Suprapubic skin (tissue), 4 donors: ENCODE measurements at regions not wholly inside any gene's neighbourhood (a gene's known extent, or its start where the extent isn't known, plus 50 kb on each side); places are given as distances from the start of the nearest gene placed in this dataset.

Experiments used
- DNase-seq, 2 donors: peaks; one replicate each; pipeline ENCODE4 v3.0.0-alpha.2; 2019; ENCODE audit warnings: low spot score in 2 of 2
- H3K27ac ChIP-seq: fragments of 200-600 bp; sonication (generic); one replicate; pipeline ENCODE4 v1.5.1; 2019
- H3K27me3 ChIP-seq: fragments of 200-600 bp; sonication (generic); one replicate; pipeline ENCODE4 v1.5.1; 2019
- H3K36me3 ChIP-seq: fragments of 200-600 bp; sonication (generic); one replicate; pipeline ENCODE4 v1.5.1; 2019
- H3K4me1 ChIP-seq: fragments of 200-600 bp; sonication (generic); one replicate; pipeline ENCODE4 v1.5.1; 2019
- H3K4me3 ChIP-seq: fragments of 200-600 bp; sonication (generic); one replicate; pipeline ENCODE4 v1.5.1; 2019; ENCODE audit warnings: mild to moderate bottlenecking
- H3K9me3 ChIP-seq: fragments of 200-600 bp; sonication (generic); one replicate; pipeline ENCODE4 v1.5.1; 2019
- CTCF ChIP-seq, 2 donors: fragments of 200-600 bp in 1 of 2; fragments of 450-650 bp in 1 of 2; sonication (generic) in 1 of 2; IDR thresholded peaks; one replicate each; pipeline ENCODE4 v1.5.1; 2016 to 2019; ENCODE audit warnings: antibody characterized with exemption in 2 of 2, mild to moderate bottlenecking in 1 of 2, moderate library complexity in 1 of 2
- EP300 ChIP-seq: sonication (generic); formaldehyde crosslinking; IDR thresholded peaks from one replicate; pipeline ENCODE4 v1.6.1; 2017; ENCODE audit warnings: antibody characterized with exemption
- POLR2A ChIP-seq, 2 donors: fragments of 450-650 bp; IDR thresholded peaks; one replicate each; pipeline ENCODE4 v1.6.1; 2017; ENCODE audit warnings: antibody characterized with exemption in 2 of 2, mild to moderate bottlenecking in 2 of 2, moderate library complexity in 2 of 2
- POLR2AphosphoS5 ChIP-seq, 3 donors: sonication (generic); formaldehyde crosslinking; IDR thresholded peaks; one replicate each; pipeline ENCODE4 v1.6.1; 2017; ENCODE audit warnings: antibody characterized with exemption in 3 of 3
- WGBS: methylation state at CpG from one replicate; pipeline ENCODE4 v1.1.5; 2018; 5-methylcytosine and 5-hydroxymethylcytosine counted together

GRCh38 chr10:71084061-71084817, 128.1 kb upstream of the UNC5B start:
- WGBS = 85% methylated on average over 10 of the region's 10 CpGs
- Histone ChIP-seq H3K9me3 (no peaks in the 10 kb centered on the region), H3K4me1 (no peaks in the 10 kb centered on the region), H3K27ac (no peak overlapping the region), H3K36me3 (no peaks in the 10 kb centered on the region), H3K27me3 (peaks cover 6% of the 10 kb centered on the region), H3K4me3 (no peak overlapping the region)
- peak; percentile 30 to 48 for DNase-seq
- TF ChIP-seq POLR2A (IDR thresholded peaks at IDR 0.05) (no peak), EP300 (no peak), CTCF (IDR thresholded peaks at IDR 0.05) (no peak), POLR2AphosphoS5 (IDR thresholded peaks at IDR 0.05) (no peak)

GRCh38 chr10:71084818-71085126, 127.6 kb upstream of the UNC5B start:
- no peaks in the 10 kb centered on the region for H3K36me3 ChIP-seq
- no peak overlapping the region for H3K4me3 ChIP-seq
- no peak overlapping the region for H3K27ac ChIP-seq
- 93% methylated on average over 2 of the region's 2 CpGs for WGBS
- H3K4me1 ChIP-seq = no peaks in the 10 kb centered on the region
- peak in 1 of 2 donors; percentile 3 for DNase-seq
- no peaks in the 10 kb centered on the region for H3K9me3 ChIP-seq
- TF ChIP-seq POLR2A (IDR thresholded peaks at IDR 0.05) (no peak), CTCF (IDR thresholded peaks at IDR 0.05) (no peak), EP300 (no peak), POLR2AphosphoS5 (IDR thresholded peaks at IDR 0.05) (no peak)
- H3K27me3 ChIP-seq = peaks cover 6% of the 10 kb centered on the region

GRCh38 chr10:71085689-71086438, 126.5 kb upstream of the UNC5B start:
- H3K9me3 ChIP-seq = no peaks in the 10 kb centered on the region
- TF ChIP-seq POLR2AphosphoS5 (IDR thresholded peaks at IDR 0.05) (no peak), POLR2A (IDR thresholded peaks at IDR 0.05) (no peak), EP300 (no peak), CTCF (IDR thresholded peaks at IDR 0.05) (no peak)
- no peaks in the 10 kb centered on the region for H3K36me3 ChIP-seq
- DNase-seq = peak; percentile 35 to 53
- H3K4me1 ChIP-seq = no peaks in the 10 kb centered on the region
- H3K27ac ChIP-seq = no peak overlapping the region
- no peak overlapping the region for H3K4me3 ChIP-seq
- H3K27me3 ChIP-seq = peaks cover 6% of the 10 kb centered on the region
- 64% methylated on average over 18 of the region's 18 CpGs for WGBS

GRCh38 chr10:71086439-71087080, 125.8 kb upstream of the UNC5B start:
- Histone ChIP-seq H3K36me3 (no peaks in the 10 kb centered on the region), H3K27ac (no peak overlapping the region), H3K4me1 (no peaks in the 10 kb centered on the region), H3K4me3 (no peak overlapping the region), H3K9me3 (no peaks in the 10 kb centered on the region), H3K27me3 (peaks cover 6% of the 10 kb centered on the region)
- TF ChIP-seq CTCF (IDR thresholded peaks at IDR 0.05) = no peak
- no peak for TF ChIP-seq POLR2A (IDR thresholded peaks at IDR 0.05)
- no peak for TF ChIP-seq POLR2AphosphoS5 (IDR thresholded peaks at IDR 0.05)
- no peak for TF ChIP-seq EP300
- 75% methylated on average over 11 of the region's 11 CpGs for WGBS
- peak in 1 of 2 donors; percentile 44 for DNase-seq

- H3K27ac ChIP-seq = no peak overlapping the region
- WGBS = 78% methylated on average over 4 of the region's 4 CpGs
- no peaks in the 10 kb centered on the region for H3K36me3 ChIP-seq
- TF ChIP-seq CTCF (IDR thresholded peaks at IDR 0.05) = no peak
- TF ChIP-seq POLR2A (IDR thresholded peaks at IDR 0.05) = no peak
- no peak for TF ChIP-seq EP300
- no peak for TF ChIP-seq POLR2AphosphoS5 (IDR thresholded peaks at IDR 0.05)
- peaks cover 6% of the 10 kb centered on the region for H3K27me3 ChIP-seq
- no peaks in the 10 kb centered on the region for H3K4me1 ChIP-seq
- H3K9me3 ChIP-seq = no peaks in the 10 kb centered on the region
- H3K4me3 ChIP-seq = no peak overlapping the region
- DNase-seq = peak; percentile 22 to 56
These were observed 124.7 kb upstream of the UNC5B start for GRCh38 chr10:71087622-71088021.
